HL-60 (cell line): ENCODE measurements at regions not wholly inside any gene's neighbourhood (a gene's known extent, or its start where the extent isn't known, plus 50 kb on each side); places are given as distances from the start of the nearest gene placed in this dataset.

ENCODE experiments used
- DNase-seq, 2 experiments: peaks; one replicate each; pipeline ENCODE4 v3.0.0-alpha.2; 2010 to 2020; ENCODE audit warnings: low read depth in 1 of 2, low spot score in 1 of 2
- H3K27ac ChIP-seq: fragments of 250-450 bp; sonication (Bioruptor Pico); replicated peaks from 2 replicates; pipeline ENCODE4 v1.5.1; 2020; ENCODE audit warnings: mild to moderate bottlenecking, moderate library complexity
- H3K27me3 ChIP-seq: fragments of 250-450 bp; sonication (Bioruptor Pico); 2 replicates; pipeline ENCODE4 v1.5.1; 2021; ENCODE audit warnings: mild to moderate bottlenecking, moderate library complexity; ENCODE audit not compliant: insufficient read depth, poor library complexity, severe bottlenecking
- H3K4me3 ChIP-seq: replicated peaks from 2 replicates; pipeline ENCODE4 v1.5.1; 2011; ENCODE audit warnings: mild to moderate bottlenecking, control low read depth, low read length; ENCODE audit not compliant: insufficient read depth
- GABPA ChIP-seq: IDR thresholded peaks from 2 replicates; pipeline ENCODE4 v1.6.1; 2012; ENCODE audit warnings: low read depth
- POLR2AphosphoS5 ChIP-seq: IDR thresholded peaks from 2 replicates; pipeline ENCODE4 v1.6.1; 2012; ENCODE audit warnings: low read depth
- SPI1 ChIP-seq: IDR thresholded peaks from 2 replicates; pipeline ENCODE4 v1.6.1; 2012; ENCODE audit warnings: low read depth, mild to moderate bottlenecking, borderline replicate concordance
- TF ChIP-seq, protein P1 (sequence below): IDR thresholded peaks from one replicate; pipeline ENCODE4 v1.5.1; 2011; ENCODE audit warnings: low read length, control low read depth, inconsistent platforms; ENCODE audit not compliant: insufficient read depth
- TF ChIP-seq, protein P2 (sequence below): IDR thresholded peaks from 2 replicates; pipeline ENCODE4 v1.6.1; 2012; ENCODE audit warnings: low read depth; ENCODE audit not compliant: insufficient replicate concordance

DNA sequence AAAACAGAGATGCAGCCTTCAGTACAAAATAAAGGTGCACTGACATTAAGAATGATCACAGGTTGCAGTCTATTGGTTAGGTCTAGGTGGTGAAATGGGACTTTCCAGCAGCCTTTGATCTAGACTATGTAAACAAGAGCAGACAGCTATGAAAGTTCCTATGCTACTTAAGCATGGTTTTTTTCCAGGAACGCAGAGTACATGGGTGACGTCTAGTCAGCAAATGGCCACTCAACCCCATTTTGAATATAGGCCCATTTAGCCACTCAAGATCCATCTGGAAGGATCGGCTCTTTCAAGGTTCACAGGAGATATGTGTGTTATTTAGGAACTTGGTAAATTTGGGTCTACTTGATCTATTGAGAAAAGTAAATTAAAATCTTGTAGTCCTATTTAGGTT is 1424.6 kb upstream of the LRRTM3 start:
- no peak for TF ChIP-seq POLR2AphosphoS5
- no peak for TF ChIP-seq SPI1
- TF ChIP-seq, protein P1, sequence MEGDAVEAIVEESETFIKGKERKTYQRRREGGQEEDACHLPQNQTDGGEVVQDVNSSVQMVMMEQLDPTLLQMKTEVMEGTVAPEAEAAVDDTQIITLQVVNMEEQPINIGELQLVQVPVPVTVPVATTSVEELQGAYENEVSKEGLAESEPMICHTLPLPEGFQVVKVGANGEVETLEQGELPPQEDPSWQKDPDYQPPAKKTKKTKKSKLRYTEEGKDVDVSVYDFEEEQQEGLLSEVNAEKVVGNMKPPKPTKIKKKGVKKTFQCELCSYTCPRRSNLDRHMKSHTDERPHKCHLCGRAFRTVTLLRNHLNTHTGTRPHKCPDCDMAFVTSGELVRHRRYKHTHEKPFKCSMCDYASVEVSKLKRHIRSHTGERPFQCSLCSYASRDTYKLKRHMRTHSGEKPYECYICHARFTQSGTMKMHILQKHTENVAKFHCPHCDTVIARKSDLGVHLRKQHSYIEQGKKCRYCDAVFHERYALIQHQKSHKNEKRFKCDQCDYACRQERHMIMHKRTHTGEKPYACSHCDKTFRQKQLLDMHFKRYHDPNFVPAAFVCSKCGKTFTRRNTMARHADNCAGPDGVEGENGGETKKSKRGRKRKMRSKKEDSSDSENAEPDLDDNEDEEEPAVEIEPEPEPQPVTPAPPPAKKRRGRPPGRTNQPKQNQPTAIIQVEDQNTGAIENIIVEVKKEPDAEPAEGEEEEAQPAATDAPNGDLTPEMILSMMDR: no peak
- TF ChIP-seq GABPA: no peak
- TF ChIP-seq, protein P2, sequence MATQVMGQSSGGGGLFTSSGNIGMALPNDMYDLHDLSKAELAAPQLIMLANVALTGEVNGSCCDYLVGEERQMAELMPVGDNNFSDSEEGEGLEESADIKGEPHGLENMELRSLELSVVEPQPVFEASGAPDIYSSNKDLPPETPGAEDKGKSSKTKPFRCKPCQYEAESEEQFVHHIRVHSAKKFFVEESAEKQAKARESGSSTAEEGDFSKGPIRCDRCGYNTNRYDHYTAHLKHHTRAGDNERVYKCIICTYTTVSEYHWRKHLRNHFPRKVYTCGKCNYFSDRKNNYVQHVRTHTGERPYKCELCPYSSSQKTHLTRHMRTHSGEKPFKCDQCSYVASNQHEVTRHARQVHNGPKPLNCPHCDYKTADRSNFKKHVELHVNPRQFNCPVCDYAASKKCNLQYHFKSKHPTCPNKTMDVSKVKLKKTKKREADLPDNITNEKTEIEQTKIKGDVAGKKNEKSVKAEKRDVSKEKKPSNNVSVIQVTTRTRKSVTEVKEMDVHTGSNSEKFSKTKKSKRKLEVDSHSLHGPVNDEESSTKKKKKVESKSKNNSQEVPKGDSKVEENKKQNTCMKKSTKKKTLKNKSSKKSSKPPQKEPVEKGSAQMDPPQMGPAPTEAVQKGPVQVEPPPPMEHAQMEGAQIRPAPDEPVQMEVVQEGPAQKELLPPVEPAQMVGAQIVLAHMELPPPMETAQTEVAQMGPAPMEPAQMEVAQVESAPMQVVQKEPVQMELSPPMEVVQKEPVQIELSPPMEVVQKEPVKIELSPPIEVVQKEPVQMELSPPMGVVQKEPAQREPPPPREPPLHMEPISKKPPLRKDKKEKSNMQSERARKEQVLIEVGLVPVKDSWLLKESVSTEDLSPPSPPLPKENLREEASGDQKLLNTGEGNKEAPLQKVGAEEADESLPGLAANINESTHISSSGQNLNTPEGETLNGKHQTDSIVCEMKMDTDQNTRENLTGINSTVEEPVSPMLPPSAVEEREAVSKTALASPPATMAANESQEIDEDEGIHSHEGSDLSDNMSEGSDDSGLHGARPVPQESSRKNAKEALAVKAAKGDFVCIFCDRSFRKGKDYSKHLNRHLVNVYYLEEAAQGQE: no peak
- H3K4me3 ChIP-seq: no peak overlapping the region
- DNase-seq: no peak
- no peak overlapping the region for H3K27ac ChIP-seq
- H3K27me3 ChIP-seq: no peaks in the 10 kb centered on the region

DNA sequence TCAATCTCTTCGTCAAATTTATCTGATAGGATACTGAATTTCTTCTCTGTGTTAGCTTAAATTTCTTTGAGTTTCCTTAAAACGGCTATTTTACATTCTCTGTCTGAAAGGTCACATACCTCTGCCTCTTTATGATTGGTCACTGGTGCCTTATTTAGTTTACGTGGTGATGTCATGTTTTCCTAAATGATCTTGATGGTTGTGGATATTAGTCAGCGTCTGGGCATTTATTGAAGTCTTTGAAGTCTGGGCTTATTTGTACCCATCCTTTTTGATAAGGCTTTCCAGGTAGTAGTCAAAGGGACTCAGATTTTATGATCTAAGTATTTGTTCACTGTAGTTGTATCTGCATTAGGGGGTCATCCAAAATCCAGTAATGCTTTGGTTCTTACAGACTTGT is 1407.5 kb upstream of the LRRTM3 start:
- H3K4me3 ChIP-seq: no peak overlapping the region
- TF ChIP-seq, protein P2: no peak
- TF ChIP-seq SPI1 (no peak), POLR2AphosphoS5 (no peak), GABPA (no peak)
- TF ChIP-seq, protein P1: no peak
- DNase-seq: no peak
- H3K27me3 ChIP-seq: no peaks in the 10 kb centered on the region
- no peak overlapping the region for H3K27ac ChIP-seq

DNA sequence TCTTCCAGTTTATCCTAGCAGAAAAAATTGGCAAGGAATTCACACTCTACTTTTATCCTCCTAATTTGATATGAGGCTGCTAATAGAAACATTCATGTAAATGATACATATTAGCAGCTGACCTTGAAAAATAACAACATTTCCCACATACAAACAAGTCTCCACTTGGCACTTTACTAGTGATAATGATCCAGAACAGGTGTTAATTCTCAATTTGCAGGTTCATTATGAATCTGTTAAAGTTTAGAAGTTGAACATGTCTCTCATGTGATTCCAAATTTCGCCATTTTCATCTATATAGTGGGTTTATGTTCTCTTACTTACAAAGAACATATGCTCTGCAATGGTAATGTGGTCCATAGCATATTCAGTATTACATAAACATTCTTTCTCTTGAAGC is 1396.8 kb upstream of the LRRTM3 start:
- Histone ChIP-seq H3K27ac (no peak overlapping the region), H3K27me3 (no peaks in the 10 kb centered on the region), H3K4me3 (no peak overlapping the region)
- TF ChIP-seq, protein P2: no peak
- TF ChIP-seq SPI1 (no peak), GABPA (no peak), POLR2AphosphoS5 (no peak)
- TF ChIP-seq, protein P1: no peak
- no peak for DNase-seq
